DOHH2 (cell line): ENCODE measurements at regions not wholly inside any gene's neighbourhood (a gene's known extent, or its start where the extent isn't known, plus 50 kb on each side); places are given as distances from the start of the nearest gene placed in this dataset.

Experiments
- CTCF ChIP-seq: fragments of 200-600 bp; sonication (generic); IDR thresholded peaks from one replicate; pipeline ENCODE4 v1.5.1; 2014; ENCODE audit warnings: antibody characterized with exemption, mild to moderate bottlenecking, low read depth, low read length; ENCODE audit not compliant: poor library complexity, severe bottlenecking
- EZH2phosphoT487 ChIP-seq: fragments of 200-600 bp; sonication (generic); IDR thresholded peaks from 2 replicates; pipeline ENCODE4 v1.6.1; 2017; ENCODE audit warnings: borderline replicate concordance, mild to moderate bottlenecking, antibody characterized with exemption, low read length, moderate library complexity, mixed read lengths

GRCh38 chr4:91729851-91730250, 573.9 kb upstream of the GRID2 start:
- TF ChIP-seq CTCF (no peak), EZH2phosphoT487 (no peak)
